ENCODE measurements at regions not wholly inside any gene's neighbourhood (a gene's known extent, or its start where the extent isn't known, plus 50 kb on each side); places are given as distances from the start of the nearest gene placed in this dataset.

DNA sequence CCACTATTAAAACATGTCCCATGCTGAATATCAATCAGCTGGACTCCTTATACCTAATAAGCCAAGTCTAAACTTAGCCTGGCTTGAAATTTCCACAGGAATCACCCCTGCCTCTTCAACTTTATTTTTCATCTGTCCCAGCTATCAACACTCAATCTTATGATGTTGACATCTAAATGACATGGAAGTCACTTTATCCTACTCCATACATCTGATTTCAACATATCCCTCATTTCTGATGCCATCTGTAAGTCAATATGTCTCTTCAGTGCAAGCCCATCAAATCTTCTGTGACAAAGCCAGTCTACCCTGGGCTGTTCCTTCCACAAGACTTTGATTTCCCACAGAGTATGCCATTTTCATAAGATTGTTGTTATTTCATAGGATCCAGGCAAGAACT is 143.6 kb upstream of the SEMA6D start:
- no peak overlapping the region for H2BK120ac ChIP-seq (ENCODE audit: low read depth, low read length, poor library complexity, severe bottlenecking)
- no peaks in the 10 kb centered on the region for H3K79me1 ChIP-seq (ENCODE audit: insufficient read depth, low read depth, low read length, poor library complexity, severe bottlenecking)
- H3K4me2 ChIP-seq (ENCODE audit: insufficient read depth, insufficient read length, low read length) = no peak overlapping the region
- Mint-ChIP-seq H3K4me3 (no peak overlapping the region; a peak in 1 of 5 replicates), H3K36me3 (ENCODE audit: insufficient read depth in 1 of 3, low read depth in 3 of 3) (no peaks in the 10 kb centered on the region), H3K27me3 (ENCODE audit: low read depth) (no peaks in the 10 kb centered on the region), H3K4me1 (peaks cover 7 to 9% of the 10 kb centered on the region in 2 experiments; a peak in 3 of 4 replicates), H3K9me3 (no peaks in the 10 kb centered on the region), H3K27ac (no peak overlapping the region)
- H3K14ac ChIP-seq (ENCODE audit: insufficient read depth, low read length) = no peak overlapping the region
- H3K9ac ChIP-seq (ENCODE audit: extremely low read depth, insufficient read length, low read length) = no peak overlapping the region
- H3K27ac ChIP-seq (ENCODE audit: insufficient read length, low read depth, low read length) = no peak overlapping the region
- no peak overlapping the region for H2BK15ac ChIP-seq (ENCODE audit: low read depth, low read length)
- H3K27me3 ChIP-seq (ENCODE audit: insufficient read depth, low read length) = no peaks in the 10 kb centered on the region
- H3K9me3 ChIP-seq (ENCODE audit: control insufficient read depth, low read depth, low read length) = no peaks in the 10 kb centered on the region
- no peak overlapping the region for H3T11ph ChIP-seq (ENCODE audit: low read length)
- no peak for DNase-seq
- H3K4me1 ChIP-seq (ENCODE audit: insufficient read depth, low read length) = no peaks in the 10 kb centered on the region; the same call in 1 of the 2 replicates
- H4K91ac ChIP-seq (ENCODE audit: insufficient read length, low read depth, low read length) = no peak overlapping the region
- no peak overlapping the region for H2BK20ac ChIP-seq (ENCODE audit: low read depth, low read length, poor library complexity, severe bottlenecking)
- no peaks in the 10 kb centered on the region for H3K79me2 ChIP-seq (ENCODE audit: insufficient read depth, low read length)
- no peak overlapping the region for H3K56ac ChIP-seq (ENCODE audit: insufficient read length, low read depth, low read length)
- H3K18ac ChIP-seq (ENCODE audit: insufficient read length, low read depth, low read length) = no peak overlapping the region
- H2BK5ac ChIP-seq (ENCODE audit: insufficient read length, low read length) = no peak overlapping the region
- TF ChIP-seq, protein P1, sequence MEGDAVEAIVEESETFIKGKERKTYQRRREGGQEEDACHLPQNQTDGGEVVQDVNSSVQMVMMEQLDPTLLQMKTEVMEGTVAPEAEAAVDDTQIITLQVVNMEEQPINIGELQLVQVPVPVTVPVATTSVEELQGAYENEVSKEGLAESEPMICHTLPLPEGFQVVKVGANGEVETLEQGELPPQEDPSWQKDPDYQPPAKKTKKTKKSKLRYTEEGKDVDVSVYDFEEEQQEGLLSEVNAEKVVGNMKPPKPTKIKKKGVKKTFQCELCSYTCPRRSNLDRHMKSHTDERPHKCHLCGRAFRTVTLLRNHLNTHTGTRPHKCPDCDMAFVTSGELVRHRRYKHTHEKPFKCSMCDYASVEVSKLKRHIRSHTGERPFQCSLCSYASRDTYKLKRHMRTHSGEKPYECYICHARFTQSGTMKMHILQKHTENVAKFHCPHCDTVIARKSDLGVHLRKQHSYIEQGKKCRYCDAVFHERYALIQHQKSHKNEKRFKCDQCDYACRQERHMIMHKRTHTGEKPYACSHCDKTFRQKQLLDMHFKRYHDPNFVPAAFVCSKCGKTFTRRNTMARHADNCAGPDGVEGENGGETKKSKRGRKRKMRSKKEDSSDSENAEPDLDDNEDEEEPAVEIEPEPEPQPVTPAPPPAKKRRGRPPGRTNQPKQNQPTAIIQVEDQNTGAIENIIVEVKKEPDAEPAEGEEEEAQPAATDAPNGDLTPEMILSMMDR (conservative IDR thresholded peaks at IDR 0.05) = no peak
- no peak overlapping the region for H3K4ac ChIP-seq (ENCODE audit: low read depth, low read length)
- no peak overlapping the region for H2AK5ac ChIP-seq (ENCODE audit: insufficient read length, low read length)
- no peaks in the 10 kb centered on the region for H3K23me2 ChIP-seq (ENCODE audit: insufficient read length, low read depth, low read length, poor library complexity, severe bottlenecking)
- H2AFZ ChIP-seq (ENCODE audit: low read length) = no peak overlapping the region
- H4K20me1 ChIP-seq (ENCODE audit: control insufficient read depth, insufficient read depth, insufficient read length) = no peaks in the 10 kb centered on the region
- no peak overlapping the region for H3K23ac ChIP-seq (ENCODE audit: insufficient read length, low read depth, low read length)
- H4K5ac ChIP-seq (ENCODE audit: insufficient read length, low read depth, low read length) = no peak overlapping the region
- H2BK12ac ChIP-seq (ENCODE audit: insufficient read length, low read depth, low read length) = no peak overlapping the region
- H4K8ac ChIP-seq (replicated peaks; ENCODE audit: insufficient read length, low read depth, low read length) = no peak overlapping the region

Data from H9 (cell line).